HCT116 (cell line): ENCODE measurements at regions not wholly inside any gene's neighbourhood (a gene's known extent, or its start where the extent isn't known, plus 50 kb on each side); places are given as distances from the start of the nearest gene placed in this dataset.

ENCODE experiments used
- ATAC-seq: fragments of 200-7000 bp; cut with Tn5 transposase; 2 replicates; pipeline ENCODE4 v1.9.1; 2020; ENCODE audit warnings: mild to moderate bottlenecking, moderate library complexity
- BruUV-seq: library from RNA; stranded (reverse); fragments of 400-500 nt; replicated peaks from 2 replicates; lab custom pipeline; 2021; lab: Mats Ljungman, UMichigan
- CTCF ChIA-PET: fragments of 300-600 bp; sonication (Branson Sonifier 250); formaldehyde crosslinking; loops from one replicate; lab custom pipeline; 2021; ENCODE audit warnings: antibody characterized with exemption; lab: Charles Lee
- POLR2A ChIA-PET: fragments of 300-600, 350-600 bp; sonication (Branson Sonifier 250); formaldehyde crosslinking; loops from one replicate; lab custom pipeline; 2021; ENCODE audit warnings: antibody characterized with exemption; lab: Charles Lee
- RAD21 ChIA-PET, 2 experiments: fragments of 300-600 bp; sonication (Branson Sonifier 250); formaldehyde crosslinking; loops; one replicate each; lab custom pipeline; 2023; ENCODE audit warnings: low total read pairs in 2 of 2; ENCODE audit not compliant: uncharacterized antibody in 2 of 2, unreplicated experiment in 2 of 2, low non-redundant PET in 1 of 2; lab: Charles Lee
- DNase-seq: peaks from one replicate; pipeline ENCODE4 v3.0.0-alpha.2; 2010; ENCODE audit warnings: low read depth, low spot score
- H2AFZ ChIP-seq: fragments of 200-600 bp; shearing (Covaris generic), sonication (generic); 2 replicates; pipeline ENCODE4 v1.6.1; 2017; ENCODE audit warnings: low read depth, mixed run types, mixed read lengths, antibody characterized with exemption, low read length; ENCODE audit not compliant: poor library complexity, severe bottlenecking
- H3K27ac ChIP-seq: 2 replicates; pipeline ENCODE4 v1.5.1; 2012; ENCODE audit warnings: low read depth, low read length
- H3K27me3 ChIP-seq: fragments of 200-600 bp; sonication (generic); 2 replicates; pipeline ENCODE4 v1.6.1; 2016; ENCODE audit warnings: mixed run types, low read length, mixed read lengths; ENCODE audit not compliant: insufficient read depth
- H3K36me3 ChIP-seq, 2 experiments: fragments of 200-500 bp in 1 of 2; fragments of 200-600 bp in 1 of 2; sonication (Bioruptor generic) in 1 of 2; sonication (generic) in 1 of 2; 2 replicates each; pipeline versions ENCODE4 v1.5.1 to v1.6.1; 2014 to 2016; ENCODE audit warnings: low read length in 2 of 2, inconsistent platforms in 1 of 2, mixed read lengths in 1 of 2, mixed run types in 1 of 2; ENCODE audit not compliant: insufficient read depth in 2 of 2, control insufficient read depth in 1 of 2
- H3K4me1 ChIP-seq, 2 experiments: fragments of 200-600 bp in 1 of 2; sonication (generic) in 1 of 2; 2 replicates each; pipeline versions ENCODE4 v1.5.1 to v1.6.1; 2012 to 2017; ENCODE audit warnings: low read length in 2 of 2, inconsistent platforms in 1 of 2, mild to moderate bottlenecking in 1 of 2, mixed read lengths in 1 of 2, mixed run types in 1 of 2, moderate library complexity in 1 of 2; ENCODE audit not compliant: insufficient read depth in 2 of 2, control insufficient read depth in 1 of 2
- H3K4me2 ChIP-seq: fragments of 200-600 bp; sonication (generic); 2 replicates; pipeline ENCODE4 v1.6.1; 2017; ENCODE audit warnings: mixed run types, low read length, mixed read lengths
- H3K4me3 ChIP-seq, 2 experiments: fragments of 200-600 bp in 1 of 2; sonication (generic) in 1 of 2; replicated peaks in 1 of 2; 2 replicates each; pipeline ENCODE4 v1.5.1; 2011 to 2016; ENCODE audit warnings: low read length in 2 of 2, control low read depth in 1 of 2, low read depth in 1 of 2, mild to moderate bottlenecking in 1 of 2, mixed read lengths in 1 of 2, mixed run types in 1 of 2
- H3K79me2 ChIP-seq: fragments of 200-600 bp; sonication (generic); 2 replicates; pipeline ENCODE4 v1.6.1; 2017; ENCODE audit warnings: mild to moderate bottlenecking, mixed run types, low read length, moderate library complexity, mixed read lengths; ENCODE audit not compliant: insufficient read depth
- H3K9ac ChIP-seq: fragments of 200-600 bp; sonication (generic); 2 replicates; pipeline ENCODE4 v1.6.1; 2016; ENCODE audit warnings: low read length, mixed read lengths
- H3K9me2 ChIP-seq: fragments of 200-600 bp; sonication (generic), shearing (Covaris generic); 2 replicates; pipeline ENCODE4 v1.6.1; 2017; ENCODE audit warnings: mixed run types, mild to moderate bottlenecking, moderate library complexity; ENCODE audit not compliant: insufficient read depth
- H3K9me3 ChIP-seq, 2 experiments: fragments of 200-500 bp in 1 of 2; fragments of 200-600 bp in 1 of 2; sonication (Bioruptor generic) in 1 of 2; sonication (generic) in 1 of 2; 2 replicates each; pipeline ENCODE4 v1.6.1; 2014 to 2017; ENCODE audit warnings: low read length in 2 of 2, mixed read lengths in 2 of 2, inconsistent platforms in 1 of 2, low read depth in 1 of 2, mild to moderate bottlenecking in 1 of 2, mixed run types in 1 of 2, moderate library complexity in 1 of 2; ENCODE audit not compliant: control insufficient read depth in 1 of 2, insufficient read depth in 1 of 2
- H4K20me1 ChIP-seq: fragments of 200-600 bp; sonication (generic), shearing (Covaris generic); 2 replicates; pipeline ENCODE4 v1.6.1; 2017; ENCODE audit warnings: mixed run types, mild to moderate bottlenecking, moderate library complexity; ENCODE audit not compliant: insufficient read depth
- POLR2A ChIP-seq: IDR thresholded peaks from 2 replicates; pipeline ENCODE4 v1.7.0; 2011; ENCODE audit warnings: borderline replicate concordance; ENCODE audit not compliant: insufficient read depth, insufficient read length; ENCODE audit errors: extremely low read depth
- SIN3A ChIP-seq: IDR thresholded peaks from 2 replicates; pipeline ENCODE4 v1.6.1; 2012; ENCODE audit warnings: low read depth
- SP1 ChIP-seq: IDR thresholded peaks from 2 replicates; pipeline ENCODE4 v1.6.1; 2012; ENCODE audit warnings: low read depth
- YY1 ChIP-seq: IDR thresholded peaks from 2 replicates; pipeline ENCODE4 v1.6.1; 2011; ENCODE audit warnings: low read length, low read depth, moderate library complexity, mild to moderate bottlenecking; ENCODE audit not compliant: insufficient replicate concordance; ENCODE audit errors: extremely low read depth
- ZBTB33 ChIP-seq: IDR thresholded peaks from 2 replicates; pipeline ENCODE4 v1.6.1; 2011; ENCODE audit warnings: mild to moderate bottlenecking, low read length, moderate library complexity; ENCODE audit not compliant: insufficient replicate concordance; ENCODE audit errors: extremely low read depth
- ZFX ChIP-seq: fragments of 450-650 bp; IDR thresholded peaks from 2 replicates; pipeline ENCODE4 v1.6.1; 2017
- ZNF274 ChIP-seq: fragments of 200-500 bp; sonication (Bioruptor generic); IDR thresholded peaks from 2 replicates; pipeline ENCODE4 v1.6.1; 2014; ENCODE audit warnings: mild to moderate bottlenecking, low read depth, low read length, inconsistent platforms
- intact Hi-C: fragments of 100-400 bp; cut with micrococcal nuclease; formaldehyde crosslinking; loops from 2 replicates; pipeline ENCODE4 v1.10.0; 2022

GRCh38 chr5:15206133-15206532 is 293.8 kb upstream of the FBXL7 start:
- ATAC-seq = no peak
- ChIA-PET POLR2A (no interaction called here), CTCF (no interaction called here), RAD21 (no interaction called here)
- Histone ChIP-seq H3K4me3 (no peak overlapping the region), H3K9me3 (peaks cover 5 to 24% of the 10 kb centered on the region in 2 experiments; a peak in 2 of 4 replicates), H3K27ac (no peak overlapping the region), H3K36me3 (no peaks in the 10 kb centered on the region), H3K9me2 (no peaks in the 10 kb centered on the region), H2AFZ (no peak overlapping the region), H3K4me1 (no peaks in the 10 kb centered on the region), H3K4me2 (no peak overlapping the region), H3K79me2 (no peaks in the 10 kb centered on the region), H3K9ac (no peak overlapping the region), H3K27me3 (no peaks in the 10 kb centered on the region), H4K20me1 (no peaks in the 10 kb centered on the region)
- no peak for DNase-seq
- intact Hi-C loops = no loop called here
- BruUV-seq = no TSS peak
- TF ChIP-seq SIN3A (no peak), SP1 (no peak), ZNF274 (no peak), ZFX (no peak)

DNA sequence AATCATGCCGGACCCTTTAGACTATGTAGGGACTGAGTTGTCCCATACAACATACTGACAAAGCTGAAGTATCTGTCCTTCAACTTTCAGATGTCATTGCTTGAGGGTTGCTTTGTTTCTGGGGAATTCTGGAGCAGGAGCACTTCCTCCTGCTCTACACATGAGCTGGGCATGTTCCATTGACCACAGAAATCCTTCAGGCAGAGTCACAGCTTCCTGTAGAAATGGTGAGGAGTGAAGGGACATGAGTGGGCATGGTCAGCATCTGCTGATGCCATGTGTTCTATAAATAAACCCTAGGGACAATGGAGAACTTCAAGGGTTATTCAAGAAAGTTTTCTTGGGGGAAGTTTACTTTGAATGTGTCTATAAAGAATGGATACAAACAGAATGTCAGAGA is 296.6 kb upstream of the FBXL7 start:
- ChIA-PET CTCF (no interaction called here), POLR2A (no interaction called here), RAD21 (no interaction called here)
- Histone ChIP-seq H3K9ac (no peak overlapping the region), H3K4me2 (no peak overlapping the region), H2AFZ (no peak overlapping the region), H3K4me1 (no peaks in the 10 kb centered on the region), H3K9me3 (peaks cover 0 to 12% of the 10 kb centered on the region in 2 experiments; a peak in 1 of 4 replicates), H3K4me3 (no peak overlapping the region), H3K36me3 (no peaks in the 10 kb centered on the region), H3K79me2 (no peaks in the 10 kb centered on the region), H3K27ac (no peak overlapping the region), H3K27me3 (no peaks in the 10 kb centered on the region), H3K9me2 (no peaks in the 10 kb centered on the region), H4K20me1 (no peaks in the 10 kb centered on the region)
- intact Hi-C loops = no loop called here
- no peak for DNase-seq
- BruUV-seq = no TSS peak
- TF ChIP-seq POLR2A = no peak
- no peak for TF ChIP-seq ZBTB33
- no peak for TF ChIP-seq ZFX
- no peak for TF ChIP-seq ZNF274
- TF ChIP-seq YY1 = no peak
- no peak for ATAC-seq
